Panc1 (cell line): ENCODE measurements at regions not wholly inside any gene's neighbourhood (a gene's known extent, or its start where the extent isn't known, plus 50 kb on each side); places are given as distances from the start of the nearest gene placed in this dataset.

ENCODE experiments used
- POLR2AphosphoS5 ChIP-seq: IDR thresholded peaks from 2 replicates; pipeline ENCODE4 v1.6.1; 2012; ENCODE audit warnings: mild to moderate bottlenecking, low read depth, low read length, moderate library complexity
- TCF7L2 ChIP-seq: IDR thresholded peaks from 2 replicates; pipeline ENCODE4 v1.6.1; 2011; ENCODE audit warnings: mild to moderate bottlenecking, low read depth, low read length, inconsistent platforms
- TF ChIP-seq, protein P1 (sequence below): fragments of 450-650 bp; IDR thresholded peaks from 2 replicates; pipeline ENCODE4 v1.5.1; 2017; ENCODE audit warnings: mild to moderate bottlenecking
- TF ChIP-seq, protein P2 (sequence below), 2 experiments: IDR thresholded peaks; 2 replicates each; pipeline ENCODE4 v1.6.1; 2011 to 2012; ENCODE audit warnings: low read depth in 2 of 2, control low read depth in 1 of 2, low read length in 1 of 2, mild to moderate bottlenecking in 1 of 2, moderate library complexity in 1 of 2; ENCODE audit not compliant: insufficient read depth in 1 of 2

DNA sequence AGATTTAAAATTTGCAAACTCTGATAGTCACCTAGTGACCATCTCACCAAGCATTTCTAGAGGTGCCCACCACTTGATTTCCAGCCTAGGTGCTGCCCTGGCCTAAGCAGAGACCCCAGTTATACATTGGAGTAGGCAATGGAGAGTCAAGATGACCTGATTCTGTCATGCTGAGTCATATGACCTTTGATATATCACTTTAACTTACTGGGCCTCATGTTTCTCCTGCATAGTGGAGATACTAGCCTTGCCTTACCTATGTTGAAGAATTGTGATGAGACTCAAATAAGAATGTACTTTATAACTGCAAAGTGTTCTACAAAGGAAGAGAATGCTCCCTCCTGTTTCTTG is 75.5 kb upstream of the XCR1 start:
- TF ChIP-seq, protein P1, sequence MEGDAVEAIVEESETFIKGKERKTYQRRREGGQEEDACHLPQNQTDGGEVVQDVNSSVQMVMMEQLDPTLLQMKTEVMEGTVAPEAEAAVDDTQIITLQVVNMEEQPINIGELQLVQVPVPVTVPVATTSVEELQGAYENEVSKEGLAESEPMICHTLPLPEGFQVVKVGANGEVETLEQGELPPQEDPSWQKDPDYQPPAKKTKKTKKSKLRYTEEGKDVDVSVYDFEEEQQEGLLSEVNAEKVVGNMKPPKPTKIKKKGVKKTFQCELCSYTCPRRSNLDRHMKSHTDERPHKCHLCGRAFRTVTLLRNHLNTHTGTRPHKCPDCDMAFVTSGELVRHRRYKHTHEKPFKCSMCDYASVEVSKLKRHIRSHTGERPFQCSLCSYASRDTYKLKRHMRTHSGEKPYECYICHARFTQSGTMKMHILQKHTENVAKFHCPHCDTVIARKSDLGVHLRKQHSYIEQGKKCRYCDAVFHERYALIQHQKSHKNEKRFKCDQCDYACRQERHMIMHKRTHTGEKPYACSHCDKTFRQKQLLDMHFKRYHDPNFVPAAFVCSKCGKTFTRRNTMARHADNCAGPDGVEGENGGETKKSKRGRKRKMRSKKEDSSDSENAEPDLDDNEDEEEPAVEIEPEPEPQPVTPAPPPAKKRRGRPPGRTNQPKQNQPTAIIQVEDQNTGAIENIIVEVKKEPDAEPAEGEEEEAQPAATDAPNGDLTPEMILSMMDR, result no peak
- TF ChIP-seq POLR2AphosphoS5 (no peak), TCF7L2 (no peak)
- TF ChIP-seq, protein P2, sequence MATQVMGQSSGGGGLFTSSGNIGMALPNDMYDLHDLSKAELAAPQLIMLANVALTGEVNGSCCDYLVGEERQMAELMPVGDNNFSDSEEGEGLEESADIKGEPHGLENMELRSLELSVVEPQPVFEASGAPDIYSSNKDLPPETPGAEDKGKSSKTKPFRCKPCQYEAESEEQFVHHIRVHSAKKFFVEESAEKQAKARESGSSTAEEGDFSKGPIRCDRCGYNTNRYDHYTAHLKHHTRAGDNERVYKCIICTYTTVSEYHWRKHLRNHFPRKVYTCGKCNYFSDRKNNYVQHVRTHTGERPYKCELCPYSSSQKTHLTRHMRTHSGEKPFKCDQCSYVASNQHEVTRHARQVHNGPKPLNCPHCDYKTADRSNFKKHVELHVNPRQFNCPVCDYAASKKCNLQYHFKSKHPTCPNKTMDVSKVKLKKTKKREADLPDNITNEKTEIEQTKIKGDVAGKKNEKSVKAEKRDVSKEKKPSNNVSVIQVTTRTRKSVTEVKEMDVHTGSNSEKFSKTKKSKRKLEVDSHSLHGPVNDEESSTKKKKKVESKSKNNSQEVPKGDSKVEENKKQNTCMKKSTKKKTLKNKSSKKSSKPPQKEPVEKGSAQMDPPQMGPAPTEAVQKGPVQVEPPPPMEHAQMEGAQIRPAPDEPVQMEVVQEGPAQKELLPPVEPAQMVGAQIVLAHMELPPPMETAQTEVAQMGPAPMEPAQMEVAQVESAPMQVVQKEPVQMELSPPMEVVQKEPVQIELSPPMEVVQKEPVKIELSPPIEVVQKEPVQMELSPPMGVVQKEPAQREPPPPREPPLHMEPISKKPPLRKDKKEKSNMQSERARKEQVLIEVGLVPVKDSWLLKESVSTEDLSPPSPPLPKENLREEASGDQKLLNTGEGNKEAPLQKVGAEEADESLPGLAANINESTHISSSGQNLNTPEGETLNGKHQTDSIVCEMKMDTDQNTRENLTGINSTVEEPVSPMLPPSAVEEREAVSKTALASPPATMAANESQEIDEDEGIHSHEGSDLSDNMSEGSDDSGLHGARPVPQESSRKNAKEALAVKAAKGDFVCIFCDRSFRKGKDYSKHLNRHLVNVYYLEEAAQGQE (IDR thresholded peaks at IDR 0.05; ENCODE audit: insufficient read depth in 1 of 2, low read depth in 2 of 2, low read length in 1 of 2), result no peak
